Liver (tissue), 8 donors: ENCODE measurements at regions not wholly inside any gene's neighbourhood (a gene's known extent, or its start where the extent isn't known, plus 50 kb on each side); places are given as distances from the start of the nearest gene placed in this dataset.

Experiments
- DNase-seq: peaks from one replicate; pipeline ENCODE4 v3.0.0-alpha.2; 2017; ENCODE audit warnings: low spot score
- H3K27ac ChIP-seq, 2 donors: one replicate each; pipeline ENCODE4 v1.7.0; 2013; ENCODE audit warnings: inconsistent platforms in 2 of 2, low read length in 2 of 2, control low read depth in 1 of 2, low read depth in 1 of 2, mild to moderate bottlenecking in 1 of 2
- H3K27me3 ChIP-seq, 4 donors: one replicate each; pipeline versions ENCODE4 v1.6.1 to v1.7.0; 2013; ENCODE audit warnings: low read length in 3 of 4, inconsistent platforms in 1 of 4, mild to moderate bottlenecking in 1 of 4, moderate library complexity in 1 of 4; ENCODE audit not compliant: control insufficient read depth in 4 of 4, insufficient read depth in 4 of 4
- H3K36me3 ChIP-seq, 4 donors: one replicate each; pipeline versions ENCODE4 v1.6.1 to v1.7.0; 2013; ENCODE audit warnings: low read length in 3 of 4, mild to moderate bottlenecking in 3 of 4, low read depth in 1 of 4, moderate library complexity in 1 of 4; ENCODE audit not compliant: control insufficient read depth in 4 of 4, insufficient read depth in 3 of 4
- H3K4me1 ChIP-seq, 4 donors: one replicate each; pipeline versions ENCODE4 v1.6.1 to v1.7.0; 2013; ENCODE audit warnings: low read length in 3 of 4, mild to moderate bottlenecking in 3 of 4, moderate library complexity in 1 of 4; ENCODE audit not compliant: control insufficient read depth in 4 of 4, insufficient read depth in 4 of 4
- H3K4me3 ChIP-seq, 3 donors: one replicate each; pipeline versions ENCODE4 v1.6.1 to v1.7.0; 2013; ENCODE audit warnings: low read length in 3 of 3, control low read depth in 1 of 3, low read depth in 1 of 3, mild to moderate bottlenecking in 1 of 3
- H3K9ac ChIP-seq, 2 donors: one replicate each; pipeline ENCODE4 v1.7.0; 2013; ENCODE audit warnings: low read length in 2 of 2, mild to moderate bottlenecking in 2 of 2, moderate library complexity in 2 of 2, control low read depth in 1 of 2, low read depth in 1 of 2
- H3K9me3 ChIP-seq, 4 donors: one replicate each; pipeline versions ENCODE4 v1.6.1 to v1.7.0; 2013; ENCODE audit warnings: low read length in 3 of 4; ENCODE audit not compliant: control insufficient read depth in 4 of 4
- CTCF ChIP-seq: fragments of 150-350 bp; IDR thresholded peaks from 2 replicates; pipeline ENCODE4 v1.5.1; 2017; ENCODE audit warnings: improper control_type of control experiment, low read depth, low read length; ENCODE audit not compliant: missing input control
- EGR1 ChIP-seq, 2 donors: IDR thresholded peaks; 2 replicates each; pipeline ENCODE4 v1.6.1; 2016 to 2018; ENCODE audit warnings: antibody characterized with exemption in 2 of 2, low read depth in 2 of 2
- FOXA2 ChIP-seq: IDR thresholded peaks from 2 replicates; pipeline ENCODE4 v1.6.1; 2016; ENCODE audit warnings: antibody characterized with exemption
- HNF4A ChIP-seq, 2 donors: conservative IDR thresholded peaks; 2 replicates each; pipeline ENCODE4 v1.6.1; 2016; ENCODE audit warnings: antibody characterized with exemption in 2 of 2, mild to moderate bottlenecking in 2 of 2
- HNF4G ChIP-seq: IDR thresholded peaks from 2 replicates; pipeline ENCODE4 v1.6.1; 2016; ENCODE audit warnings: antibody characterized with exemption
- RAD21 ChIP-seq, 2 donors: IDR thresholded peaks; 2 replicates each; pipeline ENCODE4 v1.6.1; 2016; ENCODE audit warnings: antibody characterized with exemption in 2 of 2, mild to moderate bottlenecking in 2 of 2
- RXRA ChIP-seq, 2 donors: IDR thresholded peaks; 2 replicates each; pipeline ENCODE4 v1.6.1; 2017 to 2018; ENCODE audit warnings: antibody characterized with exemption in 2 of 2, mild to moderate bottlenecking in 1 of 2
- TAF1 ChIP-seq: conservative IDR thresholded peaks from 2 replicates; pipeline ENCODE4 v1.6.1; 2016; ENCODE audit warnings: antibody characterized with exemption, mild to moderate bottlenecking
- YY1 ChIP-seq: IDR thresholded peaks from 2 replicates; pipeline ENCODE4 v1.6.1; 2016; ENCODE audit warnings: antibody characterized with exemption, mild to moderate bottlenecking
- WGBS: extraction: QIAGEN DNeasy Blood & Tissue Kit; methylation state at CpG from one replicate; pipeline ENCODE4 v1.1.7; 2013; 5-methylcytosine and 5-hydroxymethylcytosine counted together
- TF ChIP-seq, protein P1 (sequence below): IDR thresholded peaks from 2 replicates; pipeline ENCODE4 v1.6.1; 2016; ENCODE audit warnings: antibody characterized with exemption, mild to moderate bottlenecking
- TF ChIP-seq, protein P2 (sequence below): IDR thresholded peaks from 2 replicates; pipeline ENCODE4 v1.6.1; 2016; ENCODE audit warnings: antibody characterized with exemption
- donor health status: healthy.
- donor health status: healthy.
- donor health status: healthy.
- donor health status: healthy.
- donor health status: healthy.

DNA sequence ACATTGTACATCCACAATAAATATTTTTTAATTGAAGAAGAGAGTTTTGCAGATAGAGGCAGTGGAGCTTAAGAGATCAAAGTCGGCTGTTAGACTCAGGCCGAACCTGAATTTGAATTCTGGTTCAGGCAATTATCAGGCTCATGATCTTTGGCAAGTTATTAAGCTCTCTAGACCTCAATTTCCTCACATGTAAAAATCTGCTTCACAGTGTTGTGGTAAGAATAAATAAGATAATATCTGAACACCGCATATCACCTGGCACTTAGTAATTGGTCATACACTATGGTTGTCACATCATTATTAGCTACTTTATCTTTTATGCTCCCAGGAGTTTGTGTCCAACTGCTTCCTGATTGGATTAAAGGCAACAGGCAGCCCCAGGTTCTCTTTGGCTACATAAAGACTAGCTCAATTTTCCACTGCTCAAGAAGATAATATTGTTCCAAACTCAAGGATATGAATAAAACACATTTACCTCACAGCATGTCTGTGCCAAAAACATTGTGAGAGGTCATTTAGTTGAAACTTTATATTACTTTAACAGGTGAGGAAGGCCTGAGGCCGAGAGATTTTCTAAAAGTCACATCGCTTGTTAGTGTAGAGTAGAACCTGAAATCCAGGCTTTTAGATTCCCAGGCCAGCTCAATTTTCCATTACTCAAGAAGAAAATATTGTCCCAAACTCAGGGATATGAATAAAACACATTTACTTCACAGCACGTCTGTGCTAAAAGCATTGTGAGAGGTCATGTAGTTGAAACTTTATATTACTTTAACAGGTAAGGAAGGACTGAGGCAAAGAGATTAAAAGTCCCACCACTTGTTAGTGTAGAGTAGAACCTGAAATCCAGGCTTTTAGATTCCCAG lies 289.2 kb upstream of the PTGER4 start:
- no peak overlapping the region for H3K27ac ChIP-seq
- H3K36me3 ChIP-seq: no peaks in the 10 kb centered on the region
- WGBS: 76% methylated on average over 6 of the region's 6 CpGs

DNA sequence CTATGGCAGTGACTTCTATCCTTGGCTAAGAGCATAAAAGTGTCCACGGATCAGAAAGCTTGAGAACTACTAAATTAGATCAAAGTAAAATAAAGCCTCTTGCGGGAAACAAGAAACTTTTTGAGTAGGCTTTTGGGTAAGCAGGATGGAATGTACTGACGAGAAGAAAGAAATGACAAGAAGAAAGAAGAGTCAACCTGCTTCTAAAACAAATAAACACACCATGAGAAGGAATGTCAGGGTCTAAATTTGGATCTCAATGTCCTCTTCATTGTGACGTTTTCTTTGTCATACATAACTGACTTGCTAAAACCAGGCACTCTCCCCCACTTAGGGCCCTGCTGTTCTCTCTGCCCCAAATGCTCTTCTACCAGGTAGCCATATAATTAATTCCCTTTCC lies 290.1 kb upstream of the PTGER4 start:
- no peaks in the 10 kb centered on the region for H3K4me1 ChIP-seq
- DNase-seq: no peak
- H3K27me3 ChIP-seq: no peaks in the 10 kb centered on the region
- TF ChIP-seq CTCF (no peak), YY1 (no peak), EGR1 (IDR thresholded peaks at IDR 0.05; ENCODE audit: low read depth in 2 of 2) (no peak), FOXA2 (no peak), TAF1 (no peak), HNF4G (no peak), RAD21 (IDR thresholded peaks at IDR 0.05) (no peak), RXRA (IDR thresholded peaks at IDR 0.05) (no peak)
- TF ChIP-seq, protein P1, sequence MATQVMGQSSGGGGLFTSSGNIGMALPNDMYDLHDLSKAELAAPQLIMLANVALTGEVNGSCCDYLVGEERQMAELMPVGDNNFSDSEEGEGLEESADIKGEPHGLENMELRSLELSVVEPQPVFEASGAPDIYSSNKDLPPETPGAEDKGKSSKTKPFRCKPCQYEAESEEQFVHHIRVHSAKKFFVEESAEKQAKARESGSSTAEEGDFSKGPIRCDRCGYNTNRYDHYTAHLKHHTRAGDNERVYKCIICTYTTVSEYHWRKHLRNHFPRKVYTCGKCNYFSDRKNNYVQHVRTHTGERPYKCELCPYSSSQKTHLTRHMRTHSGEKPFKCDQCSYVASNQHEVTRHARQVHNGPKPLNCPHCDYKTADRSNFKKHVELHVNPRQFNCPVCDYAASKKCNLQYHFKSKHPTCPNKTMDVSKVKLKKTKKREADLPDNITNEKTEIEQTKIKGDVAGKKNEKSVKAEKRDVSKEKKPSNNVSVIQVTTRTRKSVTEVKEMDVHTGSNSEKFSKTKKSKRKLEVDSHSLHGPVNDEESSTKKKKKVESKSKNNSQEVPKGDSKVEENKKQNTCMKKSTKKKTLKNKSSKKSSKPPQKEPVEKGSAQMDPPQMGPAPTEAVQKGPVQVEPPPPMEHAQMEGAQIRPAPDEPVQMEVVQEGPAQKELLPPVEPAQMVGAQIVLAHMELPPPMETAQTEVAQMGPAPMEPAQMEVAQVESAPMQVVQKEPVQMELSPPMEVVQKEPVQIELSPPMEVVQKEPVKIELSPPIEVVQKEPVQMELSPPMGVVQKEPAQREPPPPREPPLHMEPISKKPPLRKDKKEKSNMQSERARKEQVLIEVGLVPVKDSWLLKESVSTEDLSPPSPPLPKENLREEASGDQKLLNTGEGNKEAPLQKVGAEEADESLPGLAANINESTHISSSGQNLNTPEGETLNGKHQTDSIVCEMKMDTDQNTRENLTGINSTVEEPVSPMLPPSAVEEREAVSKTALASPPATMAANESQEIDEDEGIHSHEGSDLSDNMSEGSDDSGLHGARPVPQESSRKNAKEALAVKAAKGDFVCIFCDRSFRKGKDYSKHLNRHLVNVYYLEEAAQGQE: no peak
- H3K9ac ChIP-seq: no peak overlapping the region
- H3K4me3 ChIP-seq: no peak overlapping the region
- no peaks in the 10 kb centered on the region for H3K36me3 ChIP-seq
- 85% methylated on average over 4 of the region's 4 CpGs for WGBS
- no peak overlapping the region for H3K27ac ChIP-seq
- no peaks in the 10 kb centered on the region for H3K9me3 ChIP-seq

More for the DNA sequence above, 289.2 kb upstream of the PTGER4 start:
- TF ChIP-seq, protein P2, sequence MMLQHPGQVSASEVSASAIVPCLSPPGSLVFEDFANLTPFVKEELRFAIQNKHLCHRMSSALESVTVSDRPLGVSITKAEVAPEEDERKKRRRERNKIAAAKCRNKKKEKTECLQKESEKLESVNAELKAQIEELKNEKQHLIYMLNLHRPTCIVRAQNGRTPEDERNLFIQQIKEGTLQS: no peak
- TF ChIP-seq RXRA (IDR thresholded peaks at IDR 0.05): no peak
- TF ChIP-seq RAD21 (IDR thresholded peaks at IDR 0.05): no peak
- no peak overlapping the region for H3K9ac ChIP-seq
- no peak for DNase-seq
- no peak overlapping the region for H3K4me3 ChIP-seq
- no peaks in the 10 kb centered on the region for H3K4me1 ChIP-seq
- H3K9me3 ChIP-seq: no peaks in the 10 kb centered on the region
- H3K27me3 ChIP-seq: no peaks in the 10 kb centered on the region

DNA sequence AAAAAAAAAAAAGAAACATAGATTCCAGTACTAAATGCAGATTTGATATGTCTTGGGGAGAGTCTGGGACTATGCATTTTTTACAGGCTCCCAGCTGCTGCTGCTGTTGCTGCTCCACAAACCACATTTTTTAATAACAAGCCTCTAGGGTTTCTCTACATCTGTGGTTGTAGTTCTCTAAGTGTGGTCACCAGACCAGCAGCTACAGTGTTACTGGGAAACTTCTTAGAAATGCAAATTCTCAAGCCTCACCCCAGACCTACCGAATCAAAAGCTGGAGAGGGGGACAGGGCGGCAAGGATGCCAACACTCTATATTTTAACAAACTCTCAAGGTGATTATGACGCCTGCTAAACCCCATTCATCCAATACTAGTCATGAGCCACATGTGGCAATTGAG lies 293.4 kb upstream of the PTGER4 start:
- no peak for TF ChIP-seq CTCF
- no peak for TF ChIP-seq HNF4A (conservative IDR thresholded peaks at IDR 0.05)
- TF ChIP-seq YY1: no peak
- WGBS: 71% methylated on average over 3 of the region's 3 CpGs
- no peak overlapping the region for H3K9ac ChIP-seq

More for the DNA sequence above, 293.4 kb upstream of the PTGER4 start:
- no peak for DNase-seq
- no peaks in the 10 kb centered on the region for H3K36me3 ChIP-seq
- H3K9me3 ChIP-seq: no peaks in the 10 kb centered on the region
- H3K4me1 ChIP-seq: no peaks in the 10 kb centered on the region
- no peak overlapping the region for H3K27ac ChIP-seq
- no peaks in the 10 kb centered on the region for H3K27me3 ChIP-seq
- H3K4me3 ChIP-seq: no peak overlapping the region
